HepG2 (cell line): ENCODE measurements at regions not wholly inside any gene's neighbourhood (a gene's known extent, or its start where the extent isn't known, plus 50 kb on each side); places are given as distances from the start of the nearest gene placed in this dataset.

Experiments used
- ATAC-seq: fragments of 200-7000 bp; cut with Tn5 transposase; 3 replicates; pipeline ENCODE4 v1.9.1; 2020; ENCODE audit warnings: mild to moderate bottlenecking, moderate library complexity
- BruUV-seq: library from RNA; stranded (reverse); fragments of 400-500 nt; replicated peaks from 2 replicates; lab custom pipeline; 2021; lab: Mats Ljungman, UMichigan
- CTCF ChIA-PET: fragments of 300-600 bp; formaldehyde crosslinking; extraction: SDS; loops from one replicate; lab custom pipeline; 2021; ENCODE audit warnings: low total read pairs, inconsistent platforms, low intra/inter-chr PET ratio; lab: Yijun Ruan, JAX
- POLR2A ChIA-PET: fragments of 350-600 bp; sonication (Branson Sonifier 250); formaldehyde crosslinking; loops from one replicate; lab custom pipeline; 2020; ENCODE audit warnings: antibody characterized with exemption, inconsistent platforms; lab: Yijun Ruan, JAX
- DNase-seq: peaks from one replicate; pipeline ENCODE4 v3.0.0-alpha.2; 2015; ENCODE audit warnings: low spot score
- FAIRE-seq: peaks from 3 replicates; lab custom pipeline; 2011; peaks lifted over from hg19 to GRCh38; lab: Jason Lieb, UNC
- H2AFZ ChIP-seq: one replicate; pipeline ENCODE4 v1.6.1; 2011; ENCODE audit warnings: low read length, inconsistent platforms
- H3K27ac ChIP-seq: fragments of 300-600 bp; 3 replicates; pipeline ENCODE4 v1.8.0; 2011; ENCODE audit warnings: mixed run types, mild to moderate bottlenecking, mixed read lengths, low read length, inconsistent platforms; ENCODE audit not compliant: insufficient read depth; ENCODE audit errors: extremely low read length
- H3K27me3 ChIP-seq, 2 experiments: fragments of 200-600 bp in 1 of 2; 2 replicates in 1 of 2; 3 replicates in 1 of 2; pipeline versions ENCODE4 v1.6.0 to v1.8.0; 2011; ENCODE audit warnings: low read length in 2 of 2, mild to moderate bottlenecking in 2 of 2, moderate library complexity in 2 of 2, inconsistent platforms in 1 of 2; ENCODE audit not compliant: insufficient read depth in 2 of 2, control insufficient read depth in 1 of 2
- H3K36me3 ChIP-seq, 2 experiments: fragments of 200-600 bp in 1 of 2; replicated peaks in 1 of 2; 2 replicates in 1 of 2; 3 replicates in 1 of 2; pipeline versions ENCODE4 v1.5.1 to v1.8.0; 2011; ENCODE audit warnings: low read length in 2 of 2, inconsistent platforms in 1 of 2; ENCODE audit not compliant: insufficient read depth in 2 of 2, control insufficient read depth in 1 of 2
- H3K4me1 ChIP-seq: 2 replicates; pipeline ENCODE4 v1.5.1; 2012; ENCODE audit warnings: low read length, inconsistent platforms; ENCODE audit not compliant: insufficient read depth
- H3K4me2 ChIP-seq: 2 replicates; pipeline ENCODE4 v1.6.0; 2011; ENCODE audit warnings: low read depth, low read length, inconsistent platforms
- H3K4me3 ChIP-seq, 3 experiments: fragments of 200-600 bp in 1 of 3; sonication (generic), shearing (Covaris generic) in 1 of 3; replicated peaks in 1 of 3; 2 replicates each; pipeline ENCODE4 v1.5.1; 2011 to 2016; ENCODE audit warnings: low read length in 3 of 3, inconsistent platforms in 2 of 3, low read depth in 2 of 3, mild to moderate bottlenecking in 2 of 3, control low read depth in 1 of 3, mixed read lengths in 1 of 3; ENCODE audit not compliant: insufficient read depth in 1 of 3
- H3K79me2 ChIP-seq: one replicate; pipeline ENCODE4 v1.6.1; 2011; ENCODE audit warnings: low read length, inconsistent platforms; ENCODE audit not compliant: insufficient read depth
- H3K9ac ChIP-seq: 2 replicates; pipeline ENCODE4 v1.6.0; 2011; ENCODE audit warnings: mild to moderate bottlenecking, low read depth, low read length, inconsistent platforms; ENCODE audit not compliant: insufficient read depth
- H3K9me3 ChIP-seq: 2 replicates; pipeline ENCODE4 v1.5.1; 2012; ENCODE audit warnings: mild to moderate bottlenecking, low read length
- H4K20me1 ChIP-seq: 2 replicates; pipeline ENCODE4 v1.6.0; 2011; ENCODE audit warnings: inconsistent platforms, mild to moderate bottlenecking, low read length, moderate library complexity; ENCODE audit not compliant: insufficient read depth
- ADNP ChIP-seq: sonication (generic); formaldehyde crosslinking; IDR thresholded peaks from 2 replicates; pipeline ENCODE4 v1.4.0; 2020; ENCODE audit warnings: missing genetic modification reagents
- ARNT ChIP-seq: fragments of 450-650 bp; IDR thresholded peaks from 2 replicates; pipeline ENCODE4 v1.6.1; 2017
- CENPBD1 ChIP-seq: sonication (generic); formaldehyde crosslinking; IDR thresholded peaks from 2 replicates; pipeline ENCODE4 v1.8.0; 2022; ENCODE audit warnings: missing genetic modification reagents, low read depth, mild to moderate bottlenecking, borderline replicate concordance
- FOXA1 ChIP-seq, 2 experiments: fragments of 450-650 bp in 1 of 2; sonication (generic) in 1 of 2; formaldehyde crosslinking in 1 of 2; IDR thresholded peaks; 2 replicates each; pipeline versions ENCODE4 v1.4.0 to v1.6.1; 2016 to 2020; ENCODE audit warnings: missing genetic modification reagents in 1 of 2
- GATAD2A ChIP-seq: IDR thresholded peaks from 2 replicates; pipeline ENCODE4 v1.6.1; 2016
- MIXL1 ChIP-seq: IDR thresholded peaks from 2 replicates; pipeline ENCODE4 v1.6.1; 2016
- NCOA2 ChIP-seq: sonication (generic); formaldehyde crosslinking; IDR thresholded peaks from 2 replicates; pipeline ENCODE4 v1.8.0; 2022; ENCODE audit warnings: inconsistent platforms
- PRMT3 ChIP-seq: sonication (generic); formaldehyde crosslinking; IDR thresholded peaks from 2 replicates; pipeline ENCODE4 v1.8.1; 2022; ENCODE audit warnings: low read depth, mild to moderate bottlenecking, moderate library complexity, missing genetic modification reagents, borderline replicate concordance
- SMAD3 ChIP-seq: sonication (generic); formaldehyde crosslinking; IDR thresholded peaks from 2 replicates; pipeline ENCODE4 v1.4.0; 2020; ENCODE audit warnings: missing genetic modification reagents
- TARDBP ChIP-seq: sonication (generic); formaldehyde crosslinking; IDR thresholded peaks from 2 replicates; pipeline ENCODE4 v1.8.0; 2022; ENCODE audit warnings: mild to moderate bottlenecking, missing genetic modification reagents
- THRA ChIP-seq: sonication (generic); formaldehyde crosslinking; IDR thresholded peaks from 2 replicates; pipeline ENCODE4 v1.4.0; 2020; ENCODE audit warnings: missing genetic modification reagents, borderline replicate concordance
- ZFP36L2 ChIP-seq: sonication (generic); formaldehyde crosslinking; IDR thresholded peaks from 2 replicates; pipeline ENCODE4 v1.4.0; 2020; ENCODE audit warnings: missing genetic modification reagents
- ZNF235 ChIP-seq: sonication (generic); formaldehyde crosslinking; IDR thresholded peaks from 2 replicates; pipeline ENCODE4 v1.8.1; 2023; ENCODE audit warnings: mild to moderate bottlenecking, missing genetic modification reagents, borderline replicate concordance
- ZNF33A ChIP-seq: sonication (generic); formaldehyde crosslinking; IDR thresholded peaks from 2 replicates; pipeline ENCODE4 v1.5.1; 2020; ENCODE audit warnings: missing genetic modification reagents, mild to moderate bottlenecking, moderate library complexity, borderline replicate concordance
- WGBS: methylation state at CpG from one replicate; pipeline ENCODE4 v1.1.6; 2017; ENCODE audit warnings: low lambda C conversion rate; 5-methylcytosine and 5-hydroxymethylcytosine counted together
- in situ Hi-C: cut with HindIII; loops from 2 replicates; pipeline ENCODE4 v1.10.0; 2017; ENCODE audit warnings: low pct_unique_long_range_greater_than_20kb; ENCODE audit not compliant: extremely low pct_ligation_motif_present
- intact Hi-C: fragments of 100-400 bp; cut with micrococcal nuclease; formaldehyde crosslinking; loops from one replicate; pipeline ENCODE4 v1.10.0; 2022; ENCODE audit not compliant: unreplicated experiment
- TF ChIP-seq, protein P1 (sequence below): sonication (generic); formaldehyde crosslinking; IDR thresholded peaks from 2 replicates; pipeline ENCODE4 v1.4.0; 2020; ENCODE audit warnings: missing genetic modification reagents
- TF ChIP-seq, protein P2 (sequence below): sonication (generic); formaldehyde crosslinking; IDR thresholded peaks from 2 replicates; pipeline ENCODE4 v1.4.0; 2020; ENCODE audit warnings: mild to moderate bottlenecking, missing genetic modification reagents

DNA sequence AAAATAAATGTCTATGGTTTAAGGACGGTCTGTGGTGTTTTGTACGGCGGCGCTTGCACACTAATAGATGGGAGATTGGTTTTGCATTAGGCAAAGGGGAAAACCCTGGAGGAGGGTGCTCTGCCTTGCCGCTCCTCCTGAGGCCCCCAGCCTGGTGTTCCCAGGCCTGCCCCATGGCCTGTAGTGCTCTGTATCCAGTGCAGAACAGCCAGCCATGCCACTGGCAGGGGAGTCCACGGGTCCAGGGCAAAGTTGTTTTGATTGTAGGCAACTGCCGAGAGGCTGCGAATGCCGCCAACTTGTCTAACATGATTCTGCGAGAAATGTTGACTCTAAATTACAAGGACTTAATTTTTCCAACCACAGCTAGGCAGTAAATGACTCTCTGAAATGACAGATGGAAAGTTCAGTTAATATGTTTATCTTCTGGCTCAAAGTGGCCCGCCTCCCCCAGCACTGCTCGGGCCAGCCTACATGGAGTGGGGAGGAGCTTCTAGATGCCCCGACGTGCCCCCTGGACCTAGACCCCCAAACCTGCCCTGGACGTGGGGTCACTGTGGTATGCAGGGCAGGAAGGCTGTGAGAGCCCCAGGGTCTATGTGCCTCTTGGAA, 104.6 kb upstream of the GDF10 start:
- no peaks in the 10 kb centered on the region for H4K20me1 ChIP-seq
- H3K27ac ChIP-seq: no peak overlapping the region
- DNase-seq (no peak), FAIRE-seq (no peak)
- no TSS peak for BruUV-seq
- H2AFZ ChIP-seq: no peak overlapping the region
- H3K79me2 ChIP-seq: no peaks in the 10 kb centered on the region
- no peak overlapping the region for H3K4me3 ChIP-seq
- TF ChIP-seq MIXL1 (CRISPR knock-in tag) (no peak), TARDBP (no peak), FOXA1 (IDR thresholded peaks at IDR 0.05) (no peak), FOXA1 (CRISPR knock-in tag; IDR thresholded peaks at IDR 0.05) (no peak), PRMT3 (CRISPR knock-in tag) (no peak), ZFP36L2 (CRISPR knock-in tag) (no peak), SMAD3 (CRISPR knock-in tag) (no peak), THRA (CRISPR knock-in tag) (no peak), ARNT (no peak), ADNP (no peak), NCOA2 (CRISPR knock-in tag) (no peak), GATAD2A (CRISPR knock-in tag) (no peak), ZNF33A (CRISPR knock-in tag) (no peak), ZNF235 (CRISPR knock-in tag) (no peak), CENPBD1 (CRISPR knock-in tag) (no peak)
- TF ChIP-seq, protein P1, sequence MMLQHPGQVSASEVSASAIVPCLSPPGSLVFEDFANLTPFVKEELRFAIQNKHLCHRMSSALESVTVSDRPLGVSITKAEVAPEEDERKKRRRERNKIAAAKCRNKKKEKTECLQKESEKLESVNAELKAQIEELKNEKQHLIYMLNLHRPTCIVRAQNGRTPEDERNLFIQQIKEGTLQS: no peak
- TF ChIP-seq, protein P2, sequence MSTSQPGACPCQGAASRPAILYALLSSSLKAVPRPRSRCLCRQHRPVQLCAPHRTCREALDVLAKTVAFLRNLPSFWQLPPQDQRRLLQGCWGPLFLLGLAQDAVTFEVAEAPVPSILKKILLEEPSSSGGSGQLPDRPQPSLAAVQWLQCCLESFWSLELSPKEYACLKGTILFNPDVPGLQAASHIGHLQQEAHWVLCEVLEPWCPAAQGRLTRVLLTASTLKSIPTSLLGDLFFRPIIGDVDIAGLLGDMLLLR (CRISPR knock-in tag): no peak
- TF ChIP-seq, all 625 proteins: peak for 0
- no peaks in the 10 kb centered on the region for H3K4me1 ChIP-seq
- intact Hi-C loops (no loop called here), in situ Hi-C loops (no loop called here)
- H3K9ac ChIP-seq: no peak overlapping the region
- H3K9me3 ChIP-seq: no peaks in the 10 kb centered on the region
- H3K27me3 ChIP-seq: no peaks in the 10 kb centered on the region; a peak in 1 of 5 replicates
- POLR2A ChIA-PET: no interaction called here
- H3K36me3 ChIP-seq: no peaks in the 10 kb centered on the region
- WGBS: 44% methylated on average over 12 of the region's 15 CpGs
- no peak overlapping the region for H3K4me2 ChIP-seq
- CTCF ChIA-PET: no interaction called here
- peak; percentile 41; the same call in 2 of the 3 replicates for ATAC-seq
